ENCODE measurements at regions not wholly inside any gene's neighbourhood (a gene's known extent, or its start where the extent isn't known, plus 50 kb on each side); places are given as distances from the start of the nearest gene placed in this dataset.

DNA sequence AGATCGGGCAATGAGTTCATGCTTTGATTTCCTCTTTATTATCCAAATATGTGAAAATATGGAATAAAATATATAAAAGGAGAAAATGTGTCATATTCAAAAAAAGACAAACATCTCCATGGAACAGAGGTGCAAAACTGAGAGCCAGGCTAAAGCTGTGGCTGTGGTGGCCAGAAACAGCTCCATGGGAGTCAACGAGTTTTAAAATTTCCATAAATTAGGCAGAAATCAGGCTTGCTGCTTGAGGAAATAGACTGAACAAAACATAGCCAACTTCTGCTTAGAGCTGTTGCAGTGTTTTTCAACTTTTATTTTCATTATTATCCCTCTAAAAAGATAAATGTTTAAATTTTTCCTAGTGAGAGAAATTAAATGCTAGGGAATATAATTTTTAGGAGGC, 110.8 kb upstream of the SLC30A5 start:
- TF ChIP-seq, protein P1, sequence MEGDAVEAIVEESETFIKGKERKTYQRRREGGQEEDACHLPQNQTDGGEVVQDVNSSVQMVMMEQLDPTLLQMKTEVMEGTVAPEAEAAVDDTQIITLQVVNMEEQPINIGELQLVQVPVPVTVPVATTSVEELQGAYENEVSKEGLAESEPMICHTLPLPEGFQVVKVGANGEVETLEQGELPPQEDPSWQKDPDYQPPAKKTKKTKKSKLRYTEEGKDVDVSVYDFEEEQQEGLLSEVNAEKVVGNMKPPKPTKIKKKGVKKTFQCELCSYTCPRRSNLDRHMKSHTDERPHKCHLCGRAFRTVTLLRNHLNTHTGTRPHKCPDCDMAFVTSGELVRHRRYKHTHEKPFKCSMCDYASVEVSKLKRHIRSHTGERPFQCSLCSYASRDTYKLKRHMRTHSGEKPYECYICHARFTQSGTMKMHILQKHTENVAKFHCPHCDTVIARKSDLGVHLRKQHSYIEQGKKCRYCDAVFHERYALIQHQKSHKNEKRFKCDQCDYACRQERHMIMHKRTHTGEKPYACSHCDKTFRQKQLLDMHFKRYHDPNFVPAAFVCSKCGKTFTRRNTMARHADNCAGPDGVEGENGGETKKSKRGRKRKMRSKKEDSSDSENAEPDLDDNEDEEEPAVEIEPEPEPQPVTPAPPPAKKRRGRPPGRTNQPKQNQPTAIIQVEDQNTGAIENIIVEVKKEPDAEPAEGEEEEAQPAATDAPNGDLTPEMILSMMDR (IDR thresholded peaks at IDR 0.05) = no peak
- H3K4me1 ChIP-seq = no peaks in the 10 kb centered on the region
- no peak overlapping the region for H3K4me3 ChIP-seq
- intact Hi-C loops (cut with DNase I; ENCODE audit: low total_unique reads) = no loop called here
- H3K36me3 ChIP-seq = no peaks in the 10 kb centered on the region
- no peak overlapping the region for H3K27ac ChIP-seq
- no peak for DNase-seq
- no peaks in the 10 kb centered on the region for H3K9me3 ChIP-seq
- no peaks in the 10 kb centered on the region for H3K27me3 ChIP-seq

DNA sequence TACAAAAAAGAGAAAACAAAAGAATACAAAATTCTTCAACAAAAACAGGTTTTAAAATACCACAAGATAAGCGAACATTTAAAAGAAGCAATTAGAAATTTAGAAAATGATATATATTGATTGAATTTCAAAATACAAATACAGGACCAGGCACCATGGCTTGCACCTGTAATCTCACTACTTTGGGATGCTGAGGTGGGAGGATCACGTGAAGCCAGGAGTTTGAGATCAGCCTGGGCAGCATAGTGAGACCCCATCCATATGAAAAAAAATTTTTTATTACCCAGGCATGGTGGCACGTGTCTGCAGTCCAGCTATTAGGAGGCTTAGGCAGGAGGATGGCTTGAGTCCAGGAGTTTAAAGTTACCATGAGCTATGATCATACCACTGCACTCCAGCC, 109.9 kb upstream of the SLC30A5 start:
- H3K27me3 ChIP-seq = no peaks in the 10 kb centered on the region

DNA sequence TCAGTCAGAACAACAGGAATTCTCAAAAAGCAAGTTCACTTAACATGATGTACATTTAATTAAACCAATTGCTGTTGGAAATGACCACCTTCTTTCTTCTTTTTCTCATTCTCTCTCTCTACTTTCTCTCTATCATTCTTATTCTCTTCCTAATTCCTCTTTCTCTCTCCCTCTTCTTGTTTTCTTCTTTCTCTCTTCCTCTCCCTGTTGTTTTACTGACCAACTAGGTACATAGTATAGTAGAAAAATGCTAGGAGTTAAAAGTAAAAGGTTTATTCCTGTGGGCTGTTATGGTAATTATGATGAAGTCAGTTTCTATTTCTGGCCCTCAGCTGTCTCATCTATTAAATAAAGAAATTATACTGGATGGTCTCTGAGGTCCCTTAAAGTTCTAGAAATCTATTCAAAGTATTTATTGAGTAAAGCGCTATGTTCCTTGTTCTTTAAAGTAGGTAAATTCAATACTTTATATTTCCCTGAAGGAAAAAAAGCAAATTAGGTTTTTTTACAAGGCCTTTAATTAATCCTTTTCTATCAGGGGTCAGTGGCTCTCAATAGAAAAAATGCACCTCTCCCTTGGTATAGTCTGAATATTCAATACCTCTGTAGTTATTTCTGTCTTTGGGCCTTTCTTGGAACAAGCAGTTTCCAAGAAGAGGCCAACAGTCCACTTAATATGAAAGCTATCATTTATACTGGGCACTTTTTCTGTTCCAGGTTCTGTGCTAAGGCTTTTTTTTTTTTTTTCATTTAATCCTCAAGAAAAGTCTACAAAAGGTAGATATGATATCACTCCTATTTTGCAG, 102.3 kb upstream of the SLC30A5 start:
- TF ChIP-seq, protein P1 (IDR thresholded peaks at IDR 0.05) = no peak
- Histone ChIP-seq H3K4me3 (no peak overlapping the region), H3K27me3 (no peaks in the 10 kb centered on the region), H3K36me3 (no peaks in the 10 kb centered on the region), H3K27ac (no peak overlapping the region), H3K4me1 (no peaks in the 10 kb centered on the region), H3K9me3 (no peaks in the 10 kb centered on the region)
- intact Hi-C loops (cut with DNase I; ENCODE audit: low total_unique reads) = no loop called here
- DNase-seq = no peak

More for the DNA sequence above, 109.9 kb upstream of the SLC30A5 start:
- no peaks in the 10 kb centered on the region for H3K36me3 ChIP-seq
- H3K27ac ChIP-seq = no peak overlapping the region
- no peak for DNase-seq
- TF ChIP-seq, protein P1 (IDR thresholded peaks at IDR 0.05) = no peak
- H3K4me1 ChIP-seq = no peaks in the 10 kb centered on the region
- H3K4me3 ChIP-seq = no peak overlapping the region
- H3K9me3 ChIP-seq = no peaks in the 10 kb centered on the region
- intact Hi-C loops (cut with DNase I; ENCODE audit: low total_unique reads) = no loop called here

DNA sequence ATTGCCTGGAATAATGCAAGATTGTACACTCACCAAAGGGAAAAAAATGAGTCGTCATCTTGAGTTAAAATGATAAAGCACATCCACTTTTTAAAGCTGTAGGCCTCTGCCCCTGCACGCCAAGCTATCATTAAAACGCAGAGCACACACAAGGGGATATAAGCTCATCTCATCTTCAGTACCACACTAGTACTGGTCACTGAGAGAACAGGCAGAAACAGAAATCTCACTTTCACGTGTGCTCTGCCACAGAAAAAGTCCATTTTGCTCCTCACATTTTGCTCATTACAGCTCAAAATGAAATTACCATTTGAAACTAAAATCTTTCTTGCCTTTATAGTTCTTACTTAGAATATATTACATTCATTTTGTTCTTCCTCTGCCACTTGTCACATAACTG, 99.2 kb upstream of the SLC30A5 start:
- H3K27me3 ChIP-seq = no peaks in the 10 kb centered on the region
- TF ChIP-seq, protein P1 (IDR thresholded peaks at IDR 0.05) = no peak
- no peaks in the 10 kb centered on the region for H3K4me1 ChIP-seq
- intact Hi-C loops (cut with DNase I; ENCODE audit: low total_unique reads) = no loop called here
- H3K4me3 ChIP-seq = no peak overlapping the region
- no peak for DNase-seq
- no peaks in the 10 kb centered on the region for H3K36me3 ChIP-seq
- H3K9me3 ChIP-seq = no peaks in the 10 kb centered on the region
- no peak overlapping the region for H3K27ac ChIP-seq

DNA sequence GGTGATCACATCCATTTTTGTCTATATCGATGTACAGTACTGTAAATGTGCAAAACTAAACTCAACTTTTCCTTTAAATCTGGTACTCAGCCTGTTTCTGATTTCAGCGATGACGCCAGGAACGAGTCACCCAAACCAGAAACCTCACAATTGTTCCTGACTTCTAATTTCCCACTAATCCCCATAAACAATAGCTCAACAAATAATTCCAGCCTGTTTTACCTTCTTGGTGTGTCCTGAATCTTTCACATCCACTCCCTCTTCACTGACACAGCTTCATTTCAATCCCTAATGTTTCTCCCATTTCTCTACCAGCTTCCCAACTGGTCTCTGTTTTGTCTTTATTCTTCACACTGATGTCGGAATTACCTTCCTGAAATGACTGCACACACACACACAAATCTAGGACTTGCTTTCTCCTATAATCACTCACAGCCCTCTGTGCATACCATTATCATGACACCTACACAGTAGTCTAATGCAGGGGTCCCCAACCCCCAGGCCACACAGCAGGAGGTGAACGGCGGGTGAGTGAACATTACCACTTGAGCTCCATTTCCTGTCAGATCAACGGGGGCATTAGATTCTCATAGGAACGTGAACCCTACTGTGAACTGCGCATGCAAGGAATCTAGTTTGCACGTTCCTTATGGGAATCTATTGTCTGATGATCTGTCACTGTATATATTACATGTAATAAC, 97.8 kb upstream of the SLC30A5 start:
- no peak for DNase-seq
- intact Hi-C loops (cut with DNase I; ENCODE audit: low total_unique reads) = no loop called here
- Histone ChIP-seq H3K36me3 (no peaks in the 10 kb centered on the region), H3K9me3 (no peaks in the 10 kb centered on the region), H3K27ac (no peak overlapping the region), H3K4me1 (no peaks in the 10 kb centered on the region), H3K4me3 (no peak overlapping the region), H3K27me3 (no peaks in the 10 kb centered on the region)
- TF ChIP-seq, protein P1 (IDR thresholded peaks at IDR 0.05) = no peak
